Fibroblast of mammary gland (primary cell): ENCODE measurements at regions not wholly inside any gene's neighbourhood (a gene's known extent, or its start where the extent isn't known, plus 50 kb on each side); places are given as distances from the start of the nearest gene placed in this dataset.

Experiments used
- DNase-seq: peaks from one replicate; pipeline ENCODE4 v3.0.0-alpha.2; 2010; ENCODE audit warnings: low read depth
- H3K4me3 ChIP-seq: 2 replicates; pipeline ENCODE4 v1.5.1; 2011; ENCODE audit warnings: low read depth, mild to moderate bottlenecking, low read length, moderate library complexity; ENCODE audit not compliant: control insufficient read depth
- TF ChIP-seq, protein P1 (sequence below): conservative IDR thresholded peaks from 2 replicates; pipeline ENCODE4 v1.5.1; 2011; ENCODE audit warnings: low read depth, low read length, inconsistent platforms; ENCODE audit not compliant: control insufficient read depth, insufficient read depth

DNA sequence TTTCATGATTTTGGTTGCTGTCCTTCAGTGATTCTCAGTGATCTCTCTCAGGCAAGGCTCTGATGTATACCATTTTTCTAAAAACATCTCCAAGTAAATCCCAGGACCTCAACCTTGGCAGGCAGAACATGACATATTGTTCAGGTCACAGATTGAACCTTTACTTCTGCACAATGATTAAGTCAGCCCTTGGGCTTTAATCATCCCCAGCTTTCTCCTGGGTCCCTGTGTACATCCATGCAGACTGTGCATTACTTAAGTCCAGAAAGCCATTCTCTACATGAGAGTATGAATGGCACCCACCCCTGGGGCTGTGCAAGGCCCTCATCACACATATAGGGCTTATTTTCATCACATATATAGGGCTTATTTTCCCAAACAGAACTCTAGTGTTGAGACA lies 58.7 kb upstream of the ADAMTS3 start:
- DNase-seq, result no peak
- TF ChIP-seq, protein P1, sequence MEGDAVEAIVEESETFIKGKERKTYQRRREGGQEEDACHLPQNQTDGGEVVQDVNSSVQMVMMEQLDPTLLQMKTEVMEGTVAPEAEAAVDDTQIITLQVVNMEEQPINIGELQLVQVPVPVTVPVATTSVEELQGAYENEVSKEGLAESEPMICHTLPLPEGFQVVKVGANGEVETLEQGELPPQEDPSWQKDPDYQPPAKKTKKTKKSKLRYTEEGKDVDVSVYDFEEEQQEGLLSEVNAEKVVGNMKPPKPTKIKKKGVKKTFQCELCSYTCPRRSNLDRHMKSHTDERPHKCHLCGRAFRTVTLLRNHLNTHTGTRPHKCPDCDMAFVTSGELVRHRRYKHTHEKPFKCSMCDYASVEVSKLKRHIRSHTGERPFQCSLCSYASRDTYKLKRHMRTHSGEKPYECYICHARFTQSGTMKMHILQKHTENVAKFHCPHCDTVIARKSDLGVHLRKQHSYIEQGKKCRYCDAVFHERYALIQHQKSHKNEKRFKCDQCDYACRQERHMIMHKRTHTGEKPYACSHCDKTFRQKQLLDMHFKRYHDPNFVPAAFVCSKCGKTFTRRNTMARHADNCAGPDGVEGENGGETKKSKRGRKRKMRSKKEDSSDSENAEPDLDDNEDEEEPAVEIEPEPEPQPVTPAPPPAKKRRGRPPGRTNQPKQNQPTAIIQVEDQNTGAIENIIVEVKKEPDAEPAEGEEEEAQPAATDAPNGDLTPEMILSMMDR, result no peak
- no peak overlapping the region for H3K4me3 ChIP-seq
